Prostate gland (tissue), 2 donors: ENCODE measurements at regions not wholly inside any gene's neighbourhood (a gene's known extent, or its start where the extent isn't known, plus 50 kb on each side); places are given as distances from the start of the nearest gene placed in this dataset.

Experiments used
- DNase-seq: peaks from one replicate; pipeline ENCODE4 v3.0.0-alpha.2; 2019; ENCODE audit warnings: low spot score
- H3K27ac ChIP-seq, 2 donors: fragments of 200-600 bp; sonication (generic); 2 replicates each; pipeline ENCODE4 v1.5.1; 2017 to 2019
- H3K27me3 ChIP-seq: fragments of 200-600 bp; sonication (generic); replicated peaks from 2 replicates; pipeline ENCODE4 v1.5.1; 2019; ENCODE audit not compliant: insufficient read depth
- H3K36me3 ChIP-seq, 2 donors: fragments of 200-600 bp; sonication (generic); 1 replicate in 1 of 2; 2 replicates in 1 of 2; pipeline versions ENCODE4 v1.5.1 to v1.8.1; 2017 to 2019
- H3K4me1 ChIP-seq: fragments of 200-600 bp; sonication (generic); replicated peaks from 2 replicates; pipeline ENCODE4 v1.5.1; 2019
- H3K4me3 ChIP-seq, 2 donors: fragments of 200-600 bp; sonication (generic); 2 replicates each; pipeline ENCODE4 v1.5.1; 2017 to 2019
- H3K9me3 ChIP-seq: fragments of 200-600 bp; sonication (generic); 2 replicates; pipeline ENCODE4 v1.5.1; 2017
- POLR2A ChIP-seq: fragments of 450-650 bp; IDR thresholded peaks from one replicate; pipeline ENCODE4 v1.6.1; 2016; ENCODE audit warnings: antibody characterized with exemption, mild to moderate bottlenecking
- POLR2AphosphoS5 ChIP-seq: sonication (generic); formaldehyde crosslinking; IDR thresholded peaks from one replicate; pipeline ENCODE4 v1.6.1; 2017; ENCODE audit warnings: antibody characterized with exemption
- WGBS: methylation state at CpG from one replicate; pipeline ENCODE4 v1.1.5; 2018; 5-methylcytosine and 5-hydroxymethylcytosine counted together
- intact Hi-C: fragments of 100-400 bp; cut with DNase I; formaldehyde crosslinking; loops from one replicate; pipeline ENCODE4 v1.14.2; 2022
- TF ChIP-seq, protein P1 (sequence below), 4 experiments: fragments of 200-600 bp in 2 of 4; fragments of 450-650 bp in 2 of 4; sonication (generic) in 2 of 4; IDR thresholded peaks; 1 replicate in 3 of 4; 2 replicates in 1 of 4; pipeline ENCODE4 v1.5.1; 2016 to 2019; ENCODE audit warnings: antibody characterized with exemption in 4 of 4, mild to moderate bottlenecking in 2 of 4, moderate library complexity in 2 of 4

DNA sequence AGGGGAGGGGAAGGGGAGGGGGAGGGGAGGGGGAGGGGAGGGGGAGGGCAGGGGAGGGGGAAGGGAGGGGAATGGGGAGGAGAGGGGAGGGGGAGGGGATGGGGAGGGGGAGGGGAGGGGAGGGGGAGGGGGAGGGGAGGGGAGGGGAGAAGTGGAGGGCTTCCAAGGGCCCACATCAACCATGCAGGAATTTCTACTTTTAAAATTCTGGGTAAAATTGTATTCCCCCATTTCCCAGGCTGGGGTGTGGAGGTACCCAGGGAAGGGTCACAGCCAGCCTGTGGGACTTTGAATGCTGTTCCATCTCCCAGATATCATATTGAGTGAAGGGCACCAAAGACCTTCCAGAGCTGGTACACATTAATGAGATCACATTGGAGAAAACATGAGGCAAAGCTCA is 126.9 kb upstream of the ETS2 start:
- peaks cover 2% of the 10 kb centered on the region for H3K27me3 ChIP-seq

DNA sequence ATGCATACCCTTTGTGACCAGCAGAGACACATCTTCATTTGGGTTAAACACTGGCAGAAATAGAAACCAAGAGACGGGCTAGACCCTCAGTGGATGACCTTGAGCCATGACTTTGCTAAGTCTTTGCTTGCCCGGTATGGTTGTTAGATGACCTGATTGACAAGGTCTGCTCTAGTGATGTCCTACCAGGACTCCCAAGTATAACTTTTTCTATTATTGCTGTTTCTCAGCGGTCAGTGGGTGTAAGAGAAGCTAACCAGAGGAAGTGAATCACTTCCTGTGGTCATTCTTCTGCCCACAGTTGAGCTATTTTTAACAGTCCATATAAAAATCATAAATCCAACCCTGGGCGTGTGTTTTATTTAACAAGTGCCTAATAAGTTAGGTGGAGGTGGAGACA is 126.2 kb upstream of the ETS2 start:
- no peak overlapping the region for H3K27ac ChIP-seq
- 71% methylated on average over 4 of the region's 4 CpGs for WGBS
- H3K9me3 ChIP-seq = no peaks in the 10 kb centered on the region
- H3K4me3 ChIP-seq = no peak overlapping the region
- H3K36me3 ChIP-seq = no peaks in the 10 kb centered on the region
- DNase-seq = no peak
- intact Hi-C loops = no loop called here
- peaks cover 2% of the 10 kb centered on the region for H3K27me3 ChIP-seq
- no peaks in the 10 kb centered on the region for H3K4me1 ChIP-seq
- TF ChIP-seq POLR2A (no peak), POLR2AphosphoS5 (no peak)
- TF ChIP-seq, protein P1, sequence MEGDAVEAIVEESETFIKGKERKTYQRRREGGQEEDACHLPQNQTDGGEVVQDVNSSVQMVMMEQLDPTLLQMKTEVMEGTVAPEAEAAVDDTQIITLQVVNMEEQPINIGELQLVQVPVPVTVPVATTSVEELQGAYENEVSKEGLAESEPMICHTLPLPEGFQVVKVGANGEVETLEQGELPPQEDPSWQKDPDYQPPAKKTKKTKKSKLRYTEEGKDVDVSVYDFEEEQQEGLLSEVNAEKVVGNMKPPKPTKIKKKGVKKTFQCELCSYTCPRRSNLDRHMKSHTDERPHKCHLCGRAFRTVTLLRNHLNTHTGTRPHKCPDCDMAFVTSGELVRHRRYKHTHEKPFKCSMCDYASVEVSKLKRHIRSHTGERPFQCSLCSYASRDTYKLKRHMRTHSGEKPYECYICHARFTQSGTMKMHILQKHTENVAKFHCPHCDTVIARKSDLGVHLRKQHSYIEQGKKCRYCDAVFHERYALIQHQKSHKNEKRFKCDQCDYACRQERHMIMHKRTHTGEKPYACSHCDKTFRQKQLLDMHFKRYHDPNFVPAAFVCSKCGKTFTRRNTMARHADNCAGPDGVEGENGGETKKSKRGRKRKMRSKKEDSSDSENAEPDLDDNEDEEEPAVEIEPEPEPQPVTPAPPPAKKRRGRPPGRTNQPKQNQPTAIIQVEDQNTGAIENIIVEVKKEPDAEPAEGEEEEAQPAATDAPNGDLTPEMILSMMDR (IDR thresholded peaks at IDR 0.05) = no peak

More for the DNA sequence above, 126.9 kb upstream of the ETS2 start:
- Histone ChIP-seq H3K27ac (no peak overlapping the region), H3K4me1 (no peaks in the 10 kb centered on the region), H3K9me3 (no peaks in the 10 kb centered on the region), H3K36me3 (no peaks in the 10 kb centered on the region), H3K4me3 (no peak overlapping the region)
- TF ChIP-seq POLR2AphosphoS5 (no peak), POLR2A (no peak)
- TF ChIP-seq, protein P1 (IDR thresholded peaks at IDR 0.05) = no peak
- intact Hi-C loops = no loop called here
- DNase-seq = no peak

DNA sequence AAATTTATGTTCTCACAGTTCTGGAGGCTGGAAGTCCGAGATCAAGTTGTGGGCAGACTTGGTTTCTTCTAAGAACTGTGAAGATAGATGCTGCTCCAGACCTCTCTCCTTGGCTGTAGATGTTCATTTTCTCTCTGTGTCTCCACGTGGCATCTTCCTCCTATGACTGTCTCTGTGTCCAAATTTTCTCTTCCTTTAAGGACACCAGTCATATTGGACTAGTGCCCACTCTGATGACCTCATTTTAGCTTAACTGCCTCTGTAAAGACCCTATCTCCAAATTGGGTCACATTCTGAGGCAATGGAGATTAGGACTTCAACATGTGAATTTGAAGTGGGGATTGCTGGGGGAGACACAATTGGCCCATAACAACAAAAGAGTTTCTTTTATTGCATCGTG is 125.3 kb upstream of the ETS2 start:
- Histone ChIP-seq H3K4me1 (no peaks in the 10 kb centered on the region), H3K27me3 (peaks cover 2% of the 10 kb centered on the region), H3K27ac (no peak overlapping the region), H3K9me3 (no peaks in the 10 kb centered on the region), H3K36me3 (no peaks in the 10 kb centered on the region), H3K4me3 (no peak overlapping the region)
- intact Hi-C loops = no loop called here
- 88% methylated on average over 3 of the region's 3 CpGs for WGBS
- no peak for DNase-seq
- TF ChIP-seq, protein P1 (IDR thresholded peaks at IDR 0.05) = no peak
- TF ChIP-seq POLR2AphosphoS5 = no peak
- TF ChIP-seq POLR2A = no peak

DNA sequence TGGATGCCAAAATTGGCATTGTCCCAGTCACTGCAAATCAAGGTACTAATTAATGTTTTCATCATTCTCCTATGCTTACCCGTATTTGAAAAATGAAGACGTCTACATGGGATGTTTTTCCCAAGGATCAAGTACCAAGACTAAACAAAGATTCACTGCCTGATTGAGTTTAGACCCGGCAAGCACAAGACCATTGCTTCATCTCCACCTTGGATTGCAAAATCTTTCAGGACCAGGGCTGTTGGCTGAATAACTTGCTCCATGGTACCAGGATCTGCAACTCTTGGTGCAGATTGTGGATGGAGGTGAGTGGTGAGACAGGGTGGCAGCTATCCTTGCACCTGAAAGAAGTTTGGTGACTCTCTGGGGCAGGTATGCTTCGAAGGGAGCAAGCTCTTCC is 122.5 kb upstream of the ETS2 start:
- DNase-seq = no peak
- no peak overlapping the region for H3K4me3 ChIP-seq
- H3K27ac ChIP-seq = no peak overlapping the region
- no peak for TF ChIP-seq POLR2A
- TF ChIP-seq, protein P1 (IDR thresholded peaks at IDR 0.05) = no peak
- TF ChIP-seq POLR2AphosphoS5 = no peak
- 88% methylated on average over 4 of the region's 4 CpGs for WGBS
- intact Hi-C loops = no loop called here
- peaks cover 2% of the 10 kb centered on the region for H3K27me3 ChIP-seq
- H3K36me3 ChIP-seq = no peaks in the 10 kb centered on the region
- H3K9me3 ChIP-seq = no peaks in the 10 kb centered on the region
- no peaks in the 10 kb centered on the region for H3K4me1 ChIP-seq

DNA sequence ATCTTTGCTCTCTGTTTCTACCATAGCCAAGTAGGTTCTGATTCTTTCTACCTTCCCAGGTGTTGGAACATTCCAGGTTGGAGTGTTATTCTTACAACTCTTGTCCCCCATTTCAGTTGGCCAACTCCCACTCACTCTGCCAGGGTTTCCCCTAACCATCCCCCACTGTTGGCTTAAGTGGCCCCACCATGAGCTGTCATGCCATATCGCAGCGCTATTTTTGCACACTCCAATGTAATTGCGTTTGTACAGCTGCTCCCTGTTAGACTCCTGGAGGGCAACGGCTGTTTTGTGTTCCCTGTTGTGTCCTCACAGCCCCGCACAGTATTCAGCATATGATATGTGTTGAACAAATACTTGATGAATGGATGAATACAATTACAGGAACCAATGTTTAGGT is 117.7 kb upstream of the ETS2 start:
- no peaks in the 10 kb centered on the region for H3K9me3 ChIP-seq
- H3K27ac ChIP-seq = no peak overlapping the region
- no peak for DNase-seq
- peaks cover 2% of the 10 kb centered on the region for H3K27me3 ChIP-seq
- no peaks in the 10 kb centered on the region for H3K36me3 ChIP-seq
- intact Hi-C loops = no loop called here
- 80% methylated on average over 5 of the region's 5 CpGs for WGBS
- no peaks in the 10 kb centered on the region for H3K4me1 ChIP-seq
- H3K4me3 ChIP-seq = no peak overlapping the region
- no peak for TF ChIP-seq POLR2AphosphoS5
- TF ChIP-seq, protein P1 (IDR thresholded peaks at IDR 0.05) = no peak
- TF ChIP-seq POLR2A = no peak
